ENCODE measurements at regions not wholly inside any gene's neighbourhood (a gene's known extent, or its start where the extent isn't known, plus 50 kb on each side); places are given as distances from the start of the nearest gene placed in this dataset.

DNA sequence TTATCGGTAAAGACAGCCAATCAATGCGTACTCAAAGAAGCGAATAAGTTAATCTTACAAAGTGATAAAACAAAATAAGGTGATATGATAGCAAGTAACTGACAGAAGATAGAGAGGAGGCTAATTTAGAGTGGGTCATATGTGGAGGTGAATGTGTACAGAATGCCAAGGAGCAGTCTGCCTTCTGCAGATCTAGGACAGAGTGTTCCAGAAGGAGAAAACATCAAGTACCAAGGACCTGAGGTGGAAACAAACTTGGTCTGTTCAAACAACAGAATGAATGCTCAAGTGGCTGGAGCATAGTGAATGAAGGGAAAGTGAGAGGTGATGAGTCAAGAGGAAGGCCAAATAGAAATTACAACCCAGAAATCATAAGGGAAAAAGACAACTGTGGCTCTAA is 170.3 kb upstream of the BMP4 start:
- TF ChIP-seq CTCF (IDR thresholded peaks at IDR 0.05), result no peak
- TF ChIP-seq POLR2AphosphoS5 (IDR thresholded peaks at IDR 0.05), result no peak
